ENCODE measurements at regions not wholly inside any gene's neighbourhood (a gene's known extent, or its start where the extent isn't known, plus 50 kb on each side); places are given as distances from the start of the nearest gene placed in this dataset.

- no peak for TF ChIP-seq CTCF (IDR thresholded peaks at IDR 0.05)
- no peak for TF ChIP-seq POLR2A (IDR thresholded peaks at IDR 0.05)
Measured at GRCh38 chr1:94323311-94324177, 86.2 kb upstream of the ARHGAP29 start.
